Stimulated activated CD4-positive, alpha-beta T cell treated with anti-CD3 and anti-CD28 coated beads, Interleukin-1b, Interleukin-23, amount 100 ng/mL, for 48 hours (primary cell): ENCODE measurements at regions not wholly inside any gene's neighbourhood (a gene's known extent, or its start where the extent isn't known, plus 50 kb on each side); places are given as distances from the start of the nearest gene placed in this dataset.
"Not testable (repeated sequence)": the region's sequence is repeated elsewhere in the genome, so short reads cannot be mapped to it uniquely, and the experiment has no call there.

Experiments used
- DNase-seq: peaks from one replicate; pipeline ENCODE4 v3.0.0-alpha.2; 2020

DNA sequence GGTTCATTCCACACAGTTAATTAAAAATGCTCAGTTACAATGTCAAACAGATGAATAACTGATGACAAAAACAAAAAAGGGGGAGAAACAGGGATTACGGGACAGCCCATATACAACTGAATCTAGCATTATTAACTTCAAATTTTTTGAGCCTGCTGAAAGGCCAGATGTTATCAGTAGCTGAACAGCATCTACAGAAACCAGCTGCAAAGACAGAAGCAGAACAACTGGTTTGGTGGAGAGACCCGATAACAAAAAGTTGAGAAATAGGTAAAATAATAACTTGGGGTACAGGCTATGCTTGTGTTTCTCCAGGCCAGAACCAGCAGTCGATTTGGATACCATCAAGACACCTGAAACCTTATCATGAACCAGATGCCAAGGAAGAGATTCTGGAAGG, 109.8 kb downstream of the SEPTIN7 start:
- not testable (repeated sequence) for DNase-seq

GRCh38 chr7:35913350-35913749, 112.5 kb downstream of the SEPTIN7 start:
- not testable (repeated sequence) for DNase-seq

- not testable (repeated sequence) for DNase-seq
Measured at GRCh38 chr7:35914214-35914613, 113.4 kb downstream of the SEPTIN7 start.

- not testable (repeated sequence) for DNase-seq
Measured at GRCh38 chr7:35915247-35915955, 114.5 kb downstream of the SEPTIN7 start.

DNA sequence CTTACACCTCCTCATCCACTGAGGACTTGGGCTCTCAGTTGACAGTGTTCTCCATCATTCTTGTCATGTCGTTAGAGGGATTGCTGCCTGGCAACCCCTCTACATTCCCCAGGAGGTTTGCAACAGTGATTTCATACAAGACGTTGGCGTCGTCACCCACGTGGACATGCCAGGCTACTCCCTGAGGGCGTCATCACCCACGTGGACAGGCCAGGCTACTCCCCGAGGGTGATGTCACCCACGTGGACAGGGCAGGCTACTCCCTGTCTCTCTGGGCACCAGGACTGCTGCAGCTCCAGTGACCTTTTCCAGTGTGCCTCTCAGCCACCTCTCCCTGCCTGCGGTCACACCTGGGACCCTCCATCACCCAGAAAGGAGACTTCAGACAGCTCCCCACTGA, 117.4 kb downstream of the SEPTIN7 start:
- DNase-seq, result not testable (repeated sequence)

DNA sequence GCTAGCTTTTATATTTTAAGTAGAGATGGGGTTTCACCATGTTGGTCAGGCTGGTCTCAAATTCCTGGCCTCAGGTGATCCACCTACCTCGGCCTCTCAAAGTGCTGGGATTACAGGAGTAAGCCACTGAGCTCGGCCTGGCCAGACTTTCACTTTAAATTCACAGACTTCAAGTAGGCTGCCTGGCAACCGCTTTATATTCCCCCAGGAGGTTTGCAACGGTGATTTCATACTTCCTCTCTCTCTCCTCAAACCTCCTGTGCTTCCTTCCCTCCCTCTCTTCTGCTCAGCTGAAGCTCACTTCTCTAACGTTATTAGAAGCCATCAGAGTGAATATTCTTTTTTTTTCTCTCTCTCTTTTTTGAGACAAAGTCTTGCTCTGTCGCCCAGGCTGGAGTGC, 118.8 kb downstream of the SEPTIN7 start:
- DNase-seq, result not testable (repeated sequence)

DNA sequence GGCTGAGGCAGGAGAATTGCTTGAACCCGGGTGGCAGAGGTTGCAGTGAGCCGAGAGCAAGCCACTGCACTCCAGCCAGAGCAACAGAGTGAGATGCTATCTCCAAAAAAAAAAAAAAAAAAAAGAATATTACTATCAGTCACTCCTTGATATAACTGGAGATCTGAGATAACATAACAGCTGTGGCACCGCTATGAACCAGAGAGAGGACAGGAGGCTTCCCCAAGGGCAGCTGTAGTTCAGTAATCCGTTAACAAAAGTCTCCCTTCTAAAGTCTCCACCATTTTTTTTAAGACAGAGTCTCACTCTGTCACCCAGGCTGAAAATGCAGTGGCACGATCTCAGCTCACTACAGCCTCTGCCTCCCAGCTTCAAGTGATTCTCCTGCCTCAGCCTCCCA, 120.5 kb downstream of the SEPTIN7 start:
- not testable (repeated sequence) for DNase-seq

DNA sequence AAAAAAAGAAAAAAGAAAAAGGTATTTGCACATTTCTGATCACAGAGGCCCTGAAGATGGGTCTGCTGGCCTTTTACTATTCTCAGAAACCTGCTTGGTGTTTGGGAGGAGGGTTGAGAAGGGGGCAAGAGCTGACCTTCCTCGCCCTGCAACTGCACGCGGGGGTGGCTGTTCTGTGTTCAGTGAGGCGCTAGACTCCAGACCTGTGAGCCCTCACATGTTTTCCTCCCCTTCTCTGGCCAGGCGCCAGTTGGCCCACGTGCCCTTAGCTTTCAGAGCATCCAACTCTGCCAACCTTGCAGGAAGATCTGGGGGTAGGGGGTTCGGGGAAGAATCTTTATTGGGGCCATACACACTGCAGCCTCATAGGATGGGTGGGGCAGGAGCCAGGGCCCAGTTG, 123.8 kb downstream of the SEPTIN7 start:
- DNase-seq, result not testable (repeated sequence)

DNA sequence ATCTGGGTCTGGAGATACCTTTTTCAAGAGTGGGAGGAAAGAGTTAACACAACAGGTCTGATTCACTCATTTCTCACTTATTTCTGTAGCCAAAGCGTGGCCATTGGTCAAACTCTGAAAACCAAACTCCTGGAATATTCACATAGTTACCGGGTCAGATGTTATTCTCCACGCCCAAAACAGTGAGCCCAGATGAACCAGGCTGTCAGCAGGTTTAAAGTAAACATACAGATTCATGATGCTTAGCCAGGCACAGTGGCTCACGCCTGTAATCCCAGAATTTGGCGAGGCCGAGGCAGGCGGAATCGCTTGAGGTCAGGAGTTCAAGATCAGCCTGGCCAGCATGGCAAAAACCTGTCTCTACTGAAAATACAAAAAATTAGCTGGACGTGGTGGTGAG, 126.1 kb downstream of the SEPTIN7 start:
- DNase-seq, result not testable (repeated sequence)

GRCh38 chr7:35931134-35931533, 130.3 kb downstream of the SEPTIN7 start:
- DNase-seq, result not testable (repeated sequence)

DNA sequence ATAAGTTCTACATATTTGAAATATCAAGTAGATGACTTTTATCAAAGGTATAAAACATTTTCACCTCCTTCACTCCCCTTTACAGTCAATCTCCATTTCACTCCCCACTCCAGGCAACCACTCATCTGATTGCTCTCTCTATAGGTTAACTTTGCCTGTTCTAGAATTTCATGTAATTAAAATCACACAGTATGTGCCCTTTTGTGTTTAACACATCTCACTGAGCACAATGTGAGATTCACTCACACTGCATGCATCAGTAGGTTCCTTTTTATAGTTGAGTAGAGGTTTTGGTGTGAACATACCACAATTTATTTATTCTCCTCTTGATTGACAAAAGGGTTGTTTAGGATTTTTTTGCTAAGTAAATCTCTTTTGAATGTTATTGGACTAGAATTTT, 130.7 kb downstream of the SEPTIN7 start:
- DNase-seq, result not testable (repeated sequence)

DNA sequence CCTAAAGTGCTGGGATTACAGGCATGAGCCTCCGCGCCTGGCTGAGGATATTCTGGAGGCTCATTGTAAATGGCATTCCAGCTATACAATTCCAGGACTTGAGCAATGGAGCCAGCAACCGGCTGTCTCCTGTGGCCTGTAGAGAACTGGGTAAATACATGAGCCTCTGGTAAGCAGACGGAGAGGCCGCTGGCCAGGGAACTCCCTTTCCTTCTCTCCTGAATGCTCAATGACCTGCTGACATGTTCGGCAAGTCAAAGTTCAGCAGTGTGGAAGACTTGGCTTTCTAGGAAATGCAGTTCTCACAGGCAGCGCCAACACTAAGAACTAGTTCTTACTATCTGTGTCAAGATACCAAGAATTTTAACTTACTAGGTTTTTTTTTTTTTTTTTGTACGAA, 139.8 kb downstream of the SEPTIN7 start:
- DNase-seq, result not testable (repeated sequence)

- DNase-seq, result not testable (repeated sequence)
Measured at GRCh38 chr7:35945621-35946020, 144.8 kb downstream of the SEPTIN7 start.

GRCh38 chr7:35955735-35956134, 154.9 kb downstream of the SEPTIN7 start:
- not testable (repeated sequence) for DNase-seq

DNA sequence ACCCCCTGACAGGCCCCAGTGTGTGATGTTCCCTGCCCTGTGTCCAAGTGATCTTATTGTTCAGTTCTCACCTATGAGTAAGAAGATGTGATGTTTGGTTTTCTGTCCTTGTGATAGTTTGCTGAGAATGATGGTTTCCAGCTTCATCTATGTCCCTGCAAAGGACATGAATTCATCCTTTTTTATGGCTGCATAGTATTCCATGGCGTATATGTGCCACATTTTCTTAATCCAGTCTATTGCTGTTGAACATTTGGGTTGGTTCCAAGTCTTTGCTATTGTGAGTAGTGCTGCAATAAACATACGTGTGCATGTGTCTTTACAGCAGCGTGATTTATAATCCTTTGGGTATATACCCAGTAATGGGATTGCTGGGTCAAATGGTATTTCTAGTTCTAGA, 156.1 kb downstream of the SEPTIN7 start:
- not testable (repeated sequence) for DNase-seq

GRCh38 chr7:35961260-35961659, 160.4 kb downstream of the SEPTIN7 start:
- not testable (repeated sequence) for DNase-seq

- DNase-seq, result not testable (repeated sequence)
Measured at GRCh38 chr7:35962607-35963006, 161.8 kb downstream of the SEPTIN7 start.

DNA sequence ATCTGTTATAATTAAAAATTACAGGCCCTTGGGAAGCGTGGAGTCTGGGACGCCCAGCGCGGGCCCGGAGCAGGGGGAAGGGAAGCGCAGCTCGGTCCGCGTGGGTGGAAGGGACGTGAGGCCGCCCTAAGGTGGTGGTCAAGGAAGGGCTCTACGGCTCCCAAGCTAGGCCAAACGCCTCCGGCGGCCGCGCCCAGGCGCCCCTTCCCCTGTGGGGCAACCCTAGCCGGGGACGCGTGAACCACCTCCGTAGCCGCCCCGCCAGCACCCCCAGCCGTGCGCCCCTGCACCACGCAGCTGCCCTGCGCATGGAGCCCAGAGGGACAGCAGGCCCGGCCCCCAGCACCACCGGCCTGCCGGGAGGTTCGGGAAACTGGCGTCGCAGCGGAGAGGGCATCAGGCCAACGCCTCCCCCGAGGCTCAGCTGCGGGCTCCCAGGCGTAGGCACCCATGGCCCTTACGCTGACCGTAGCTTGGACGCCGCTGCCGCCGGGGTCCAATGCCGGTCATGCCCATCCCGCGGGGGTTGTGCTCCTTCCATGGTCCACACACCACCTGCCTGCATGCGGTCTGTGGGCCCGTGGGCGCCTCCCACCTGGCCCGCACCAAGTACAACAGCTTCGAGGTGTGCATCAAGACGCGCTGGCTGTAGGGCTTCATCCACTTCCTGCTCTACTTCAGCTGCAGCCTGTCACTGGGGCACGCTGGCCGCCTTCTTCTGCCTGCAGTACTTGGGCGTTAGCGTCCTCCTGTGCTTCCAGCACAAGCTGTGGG, 166.7 kb downstream of the SEPTIN7 start:
- DNase-seq, result no peak

DNA sequence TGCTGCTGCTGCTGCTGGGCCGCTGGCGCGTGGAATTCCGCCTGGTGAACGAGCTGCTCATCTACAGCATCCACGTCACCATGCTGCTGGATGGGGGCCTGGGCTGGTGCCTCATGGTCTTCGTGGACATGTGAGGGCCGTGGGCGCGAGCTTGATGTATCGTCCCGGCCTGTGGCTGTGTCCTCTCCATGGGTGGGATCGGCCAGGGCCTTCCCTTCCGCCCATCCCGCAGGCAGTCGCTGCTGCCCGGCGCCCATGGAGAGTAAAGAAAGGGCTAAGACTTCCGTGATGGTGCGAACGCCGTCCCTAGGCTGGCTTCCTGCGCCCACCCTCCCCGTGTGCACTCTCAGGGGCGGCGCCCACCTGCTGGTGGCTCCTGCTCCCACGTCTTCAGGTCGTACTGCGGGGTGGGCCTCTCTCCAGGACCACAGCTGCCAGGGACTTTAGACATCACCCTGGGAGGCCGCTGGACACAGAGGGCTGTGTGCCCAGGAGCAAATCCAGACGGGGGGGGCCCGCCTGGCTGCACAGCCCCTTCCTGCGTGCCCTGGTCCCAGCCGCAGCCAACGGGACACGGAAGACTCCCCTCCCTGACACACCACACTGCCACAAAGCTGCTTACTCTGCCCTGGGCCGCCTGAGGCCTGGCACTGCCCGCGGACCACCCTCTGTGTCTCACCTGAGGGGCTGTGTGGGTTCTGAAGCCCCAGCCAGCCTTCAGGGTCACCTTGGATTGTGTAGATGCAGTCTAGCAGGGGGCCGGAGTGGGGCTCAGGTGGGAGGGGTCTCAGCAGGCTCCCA, 167.5 kb downstream of the SEPTIN7 start:
- DNase-seq, result no peak

- no peak for DNase-seq
Measured at GRCh38 chr7:35969066-35969465, 168.2 kb downstream of the SEPTIN7 start.

GRCh38 chr7:35970458-35970857, 169.6 kb downstream of the SEPTIN7 start:
- DNase-seq, result no peak

- DNase-seq, result no peak
Measured at GRCh38 chr7:35971133-35971891, 170.5 kb downstream of the SEPTIN7 start.
